DMS53 treated with DMSO at 0.1 percent for 48 hours (cell line): ENCODE measurements at regions not wholly inside any gene's neighbourhood (a gene's known extent, or its start where the extent isn't known, plus 50 kb on each side); places are given as distances from the start of the nearest gene placed in this dataset.

Experiments
- DNase-seq: peaks from one replicate; lab custom pipeline; 2025; ENCODE audit not compliant: unreplicated experiment; lab: John Stamatoyannopoulos, UW

DNA sequence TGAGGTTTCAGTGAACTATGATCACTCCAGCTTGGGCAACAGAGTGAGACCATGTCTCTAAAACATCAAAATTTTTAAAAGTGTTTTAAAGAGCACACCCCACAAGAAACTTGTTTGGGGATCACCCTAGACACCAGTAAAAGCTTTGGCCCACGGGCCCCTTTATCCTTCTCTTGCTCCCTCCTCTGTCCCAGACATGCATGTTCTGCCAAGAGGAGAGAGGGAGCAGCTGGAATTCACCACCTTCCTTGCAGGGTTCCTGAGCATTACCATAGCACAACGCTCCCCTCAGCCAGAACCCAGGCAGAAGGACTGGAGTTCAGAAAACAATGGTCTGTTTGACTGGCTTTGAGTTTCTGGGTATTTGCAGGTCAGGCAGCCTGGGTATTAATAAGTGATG is 214.3 kb upstream of the CDH5 start:
- DNase-seq = no peak

DNA sequence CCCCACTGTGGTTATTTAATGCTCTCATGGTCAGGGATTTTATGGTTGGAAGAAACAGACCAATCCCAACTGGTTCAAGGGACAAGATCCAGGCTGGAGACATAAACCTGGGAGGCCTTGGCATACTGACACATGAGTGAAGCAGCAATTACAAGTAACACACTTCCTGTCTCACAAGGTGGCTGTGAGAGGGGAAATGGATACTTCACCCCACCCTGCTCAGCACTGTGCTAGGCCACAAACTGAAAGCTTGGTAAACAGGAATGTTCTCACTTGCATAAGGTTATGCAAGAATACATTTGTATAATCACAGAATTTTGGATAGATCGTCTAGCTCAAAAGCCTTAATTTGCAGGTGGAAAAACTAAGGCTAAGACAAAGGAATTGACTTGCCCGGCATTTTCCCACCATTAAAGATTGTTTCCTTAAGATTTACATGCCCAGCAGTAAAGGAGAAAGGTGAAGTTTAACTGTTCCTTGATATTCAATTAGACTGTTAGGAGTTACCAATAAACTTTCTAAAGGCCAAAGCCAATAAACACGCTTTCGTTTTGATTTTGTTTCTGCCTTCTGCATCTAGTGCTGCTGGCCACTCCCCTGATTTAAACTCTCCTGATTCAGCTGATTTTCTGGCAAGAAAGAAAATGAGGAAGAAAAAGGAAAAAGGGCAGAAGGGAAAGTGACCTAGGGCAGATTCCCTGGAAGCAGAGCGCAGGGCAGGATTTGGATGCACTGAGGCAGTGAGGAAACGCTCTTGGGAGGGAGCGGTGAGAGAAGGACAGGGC is 215.6 kb upstream of the CDH5 start:
- no peak for DNase-seq

DNA sequence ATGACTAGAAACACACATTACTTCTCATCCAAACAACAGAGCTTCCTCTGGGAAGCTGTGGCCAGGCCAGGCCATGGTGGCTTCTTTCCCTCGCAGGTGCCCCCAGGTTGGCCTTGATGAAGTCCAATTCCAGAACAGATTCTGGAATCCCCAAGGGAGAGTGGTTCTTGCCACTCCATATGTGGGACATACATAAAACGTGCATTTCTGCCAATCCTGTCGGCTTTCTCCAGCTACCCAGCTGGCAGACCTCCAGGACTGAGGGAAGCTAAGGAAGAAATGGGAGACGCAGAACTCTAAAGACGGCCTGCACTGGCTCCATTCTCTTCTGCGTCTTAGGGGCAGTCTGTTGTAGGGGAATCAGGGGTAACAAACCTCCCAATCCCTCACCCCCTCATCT is 219.2 kb upstream of the CDH5 start:
- DNase-seq = no peak

DNA sequence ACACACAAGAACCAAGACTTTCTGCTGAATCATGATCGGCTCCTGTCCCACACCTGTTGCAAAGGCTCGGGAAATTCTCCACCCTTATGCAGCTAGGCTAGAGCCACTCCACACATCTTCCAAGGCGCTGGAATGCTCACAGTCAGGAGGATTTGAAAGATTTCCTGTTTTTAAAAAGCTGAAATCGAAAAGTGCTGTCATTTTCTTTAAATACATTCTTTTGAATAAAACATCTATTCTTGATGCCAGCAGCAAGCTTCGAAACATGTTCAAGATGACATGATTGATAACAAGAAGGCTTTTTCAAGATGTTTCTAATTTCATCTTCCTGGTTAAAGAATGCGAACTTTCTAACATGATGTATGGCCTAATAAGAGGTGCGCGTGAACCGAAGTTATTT is 219.7 kb upstream of the CDH5 start:
- no peak for DNase-seq

DNA sequence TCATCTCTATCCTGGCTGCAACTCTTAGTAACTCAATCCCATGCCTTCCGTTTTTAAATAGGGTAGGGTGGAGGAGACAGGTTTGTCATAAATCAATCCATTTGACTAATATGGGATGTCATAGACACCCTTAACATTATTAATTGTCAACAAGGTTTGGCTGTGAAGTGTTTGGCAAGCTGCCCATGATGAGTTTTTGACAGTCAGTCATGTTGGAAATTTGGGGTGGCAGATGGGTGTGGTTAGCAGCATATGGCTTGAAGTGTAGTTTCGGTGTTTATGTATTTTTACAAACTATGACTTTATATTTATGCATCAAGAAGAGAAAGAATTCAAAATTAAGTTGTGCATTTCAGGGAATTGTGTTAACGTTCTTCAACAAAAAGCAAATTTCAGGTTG is 221.8 kb upstream of the CDH5 start:
- DNase-seq = no peak

DNA sequence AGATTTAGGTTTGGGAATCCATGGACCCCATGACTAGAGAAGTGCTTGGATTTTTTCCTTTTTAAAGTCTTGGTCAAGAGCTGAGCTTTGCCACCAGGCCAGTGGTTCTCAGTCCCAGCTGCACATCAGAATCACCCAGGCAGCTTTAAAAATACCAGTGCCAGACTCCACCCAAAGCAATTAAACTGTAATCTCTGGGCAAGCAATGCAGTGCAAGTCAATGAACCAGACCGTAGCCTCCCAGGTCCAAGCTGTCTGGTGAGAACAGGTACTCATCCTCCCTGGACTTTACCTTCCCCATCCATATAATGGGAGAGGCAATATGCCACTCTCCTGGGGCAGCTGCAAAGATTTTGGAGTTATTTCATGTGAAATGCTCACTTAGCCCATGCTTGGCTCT is 223.1 kb upstream of the CDH5 start:
- DNase-seq = no peak

DNA sequence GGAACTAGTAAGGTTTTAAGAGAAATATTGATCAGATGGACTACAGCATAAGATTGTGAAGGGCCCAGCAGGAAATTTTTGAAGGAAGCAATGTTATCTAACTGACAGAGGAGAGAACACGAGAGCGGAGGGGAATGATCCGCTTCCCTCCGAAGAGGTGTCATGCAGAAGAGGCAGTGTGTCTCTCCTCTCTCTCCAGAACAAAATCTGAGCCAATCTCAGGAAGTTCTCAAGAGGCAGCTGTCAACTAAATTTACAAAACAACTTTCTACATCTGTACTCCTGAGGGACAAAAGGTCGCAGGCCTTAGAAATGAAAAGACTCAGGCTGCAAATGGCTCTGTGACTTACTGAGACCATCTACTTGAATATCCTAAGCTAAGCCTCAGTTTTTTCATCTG is 224.6 kb upstream of the CDH5 start:
- no peak for DNase-seq

DNA sequence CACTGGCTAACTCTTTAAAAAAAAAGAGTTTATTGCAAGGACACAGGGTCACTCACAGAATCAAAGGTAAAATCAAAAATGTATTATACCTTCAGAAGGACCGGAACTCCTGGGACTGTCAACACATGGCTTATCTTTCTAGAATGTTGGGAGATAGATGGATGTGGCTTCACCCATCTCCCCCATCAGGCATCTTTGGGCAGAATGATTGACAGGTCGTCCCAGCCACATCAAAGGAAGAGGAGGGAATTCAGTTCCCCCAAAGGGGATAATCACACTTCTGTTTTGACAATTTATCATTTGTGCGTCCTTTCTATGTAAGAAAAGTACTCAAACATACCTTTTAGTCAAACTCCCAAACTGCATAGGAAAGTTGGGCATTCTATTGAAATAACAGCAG is 228.6 kb upstream of the CDH5 start:
- no peak for DNase-seq

DNA sequence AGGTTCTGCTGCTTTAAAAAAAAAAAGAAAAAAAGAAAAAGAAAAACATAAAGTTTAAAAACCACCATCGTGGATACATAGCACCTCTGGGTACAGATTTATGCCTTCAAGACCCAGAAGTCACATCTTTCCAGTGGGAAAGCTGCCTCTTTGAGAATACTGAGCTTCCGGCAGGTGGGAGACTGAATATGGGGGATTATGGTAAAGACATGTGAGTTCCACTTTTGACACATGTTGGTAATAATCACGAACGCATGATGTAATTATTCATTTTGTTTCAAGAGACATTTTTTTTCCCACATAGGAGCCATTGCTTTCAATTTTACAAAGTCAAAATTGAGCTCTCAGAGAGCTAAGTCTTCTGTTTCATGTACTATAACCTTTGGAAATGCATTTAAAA is 229.7 kb upstream of the CDH5 start:
- no peak for DNase-seq

DNA sequence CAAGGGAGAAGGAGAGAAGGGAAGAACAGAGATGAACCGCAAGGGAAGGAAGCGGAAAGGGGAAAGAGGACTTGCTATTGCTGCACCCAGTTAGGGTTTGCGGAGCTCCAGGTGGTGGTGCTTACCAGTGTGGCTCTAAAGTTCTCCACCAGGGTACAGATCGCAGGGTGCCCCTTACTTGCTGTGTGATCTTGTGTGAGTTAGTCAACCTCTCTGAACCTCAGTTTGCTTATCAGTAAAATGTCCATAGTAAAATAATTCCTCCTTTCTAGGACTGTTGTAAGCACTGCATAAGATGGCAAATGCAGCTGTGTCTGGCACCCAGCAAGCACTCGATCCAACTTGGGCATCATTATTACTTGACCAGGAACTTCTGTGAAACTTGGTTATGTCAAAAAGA is 230.7 kb upstream of the CDH5 start:
- no peak for DNase-seq

DNA sequence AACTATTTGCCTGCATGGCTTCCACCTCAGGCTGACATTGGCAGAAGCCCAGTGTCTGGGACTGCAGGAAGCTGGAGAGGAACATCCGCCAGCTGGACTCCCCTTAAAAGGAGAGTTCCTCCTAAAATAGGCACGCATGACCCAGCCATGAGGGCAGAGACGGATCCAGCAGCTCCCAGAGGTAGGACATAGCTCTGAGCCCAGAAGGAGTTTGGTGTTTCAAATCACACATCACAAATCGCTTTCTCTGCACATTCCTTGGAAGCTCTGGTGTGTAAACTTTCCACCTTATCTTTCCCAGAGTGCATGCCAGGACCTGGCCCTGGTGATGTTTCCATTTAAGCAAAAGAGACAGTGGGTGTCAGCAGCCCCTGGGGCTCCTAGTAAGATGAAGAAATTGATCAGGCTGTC is 231.1 kb upstream of the CDH5 start:
- no peak for DNase-seq

DNA sequence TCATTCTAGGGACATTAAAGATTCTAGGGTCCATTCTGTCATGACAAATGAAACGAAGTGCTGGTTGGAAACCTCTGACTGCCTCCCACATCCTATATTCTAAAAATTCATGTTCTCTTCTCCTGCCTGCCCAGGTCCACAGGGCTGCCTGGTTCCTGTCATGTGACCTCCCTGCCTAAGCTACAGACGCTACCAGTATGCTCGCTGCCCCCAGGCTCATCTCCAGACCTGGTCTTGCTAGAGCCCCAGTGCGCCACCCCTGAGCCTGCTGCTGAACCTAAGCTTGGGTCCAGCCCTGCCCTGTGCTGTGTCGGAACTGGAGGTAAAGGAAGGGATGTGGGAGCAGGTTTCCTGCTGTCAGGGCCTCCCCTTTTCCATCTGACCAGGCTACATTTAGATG is 231.6 kb upstream of the CDH5 start:
- no peak for DNase-seq

DNA sequence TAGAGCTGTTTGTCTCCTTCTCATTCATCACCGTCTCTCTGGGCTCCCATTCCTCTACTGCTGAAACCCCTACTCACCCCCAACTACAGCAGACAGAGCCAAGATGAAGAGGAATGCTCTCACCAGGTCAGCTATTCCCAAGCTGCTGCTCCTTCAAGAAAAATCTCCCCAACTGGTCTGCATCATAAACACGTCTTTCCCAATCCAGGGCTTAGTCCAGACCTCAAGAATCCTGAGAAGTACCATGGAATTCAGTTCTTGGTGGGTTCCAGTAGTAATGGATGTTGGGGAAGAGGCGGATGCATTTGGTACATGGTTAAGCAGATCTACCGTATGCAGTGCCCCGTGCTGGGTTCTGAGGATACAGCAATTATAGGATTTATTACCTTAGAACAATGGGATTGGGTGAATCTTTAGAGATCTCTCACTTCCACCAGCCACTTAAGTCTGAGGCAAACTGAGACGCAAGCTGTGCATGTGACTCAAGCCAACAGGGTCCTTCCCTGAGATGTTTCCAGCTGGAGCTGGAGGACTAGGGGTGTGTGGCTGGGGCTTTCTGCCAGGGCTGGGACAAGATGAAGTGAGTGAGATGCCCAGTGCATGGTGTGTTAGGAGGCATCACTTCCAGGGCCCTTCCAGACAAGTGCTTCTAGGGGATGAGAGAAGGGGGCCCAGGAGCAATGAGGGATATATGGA is 232.7 kb upstream of the CDH5 start:
- no peak for DNase-seq

DNA sequence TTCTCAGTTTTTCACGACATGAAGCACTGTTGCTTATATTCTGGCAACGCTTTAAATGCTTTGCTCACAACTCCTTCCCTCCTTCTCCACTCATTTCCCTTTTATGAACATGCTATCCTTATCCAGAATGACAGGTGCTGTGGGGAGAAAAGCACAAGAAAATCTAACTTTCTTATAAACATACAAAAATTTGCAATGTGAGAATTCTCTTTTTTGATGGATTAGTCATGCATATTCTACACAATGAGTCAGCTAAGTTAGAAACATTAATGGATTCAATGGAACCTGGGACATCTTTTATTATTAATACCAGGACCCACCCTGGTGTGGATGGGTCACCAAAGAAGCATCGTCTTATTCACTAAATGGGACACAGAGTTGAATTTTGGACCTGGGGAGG is 234.6 kb upstream of the CDH5 start:
- DNase-seq = no peak

DNA sequence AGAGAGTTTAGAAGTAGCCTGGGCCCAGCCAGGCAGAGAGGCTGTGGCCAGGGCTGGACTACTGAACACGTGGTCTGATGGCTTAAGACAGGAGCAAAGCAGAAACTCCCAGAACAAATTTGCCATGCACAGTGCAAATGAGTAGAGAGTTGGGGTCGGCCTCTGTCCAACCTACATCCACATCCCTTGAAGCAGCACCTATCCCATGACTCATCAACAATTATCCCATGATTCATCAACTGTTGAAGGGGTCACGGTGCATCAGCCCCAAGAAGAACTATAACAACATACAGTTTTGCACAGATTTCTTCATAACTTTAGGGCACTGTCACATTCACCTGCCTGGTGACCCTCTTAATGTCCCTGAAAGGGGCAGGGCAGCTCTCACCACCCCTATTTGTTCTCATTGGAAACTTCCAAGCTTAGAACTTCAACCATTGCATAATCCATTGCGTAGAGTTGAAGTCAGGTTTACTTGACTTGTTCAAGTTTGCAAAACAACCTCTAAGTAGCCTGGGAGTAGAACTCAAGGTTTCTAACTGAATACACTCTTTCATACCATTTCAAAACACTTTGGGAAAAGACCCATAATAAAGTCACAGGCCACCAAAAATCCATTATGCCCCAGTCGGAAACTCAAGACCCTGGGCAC is 235.2 kb upstream of the CDH5 start:
- no peak for DNase-seq

DNA sequence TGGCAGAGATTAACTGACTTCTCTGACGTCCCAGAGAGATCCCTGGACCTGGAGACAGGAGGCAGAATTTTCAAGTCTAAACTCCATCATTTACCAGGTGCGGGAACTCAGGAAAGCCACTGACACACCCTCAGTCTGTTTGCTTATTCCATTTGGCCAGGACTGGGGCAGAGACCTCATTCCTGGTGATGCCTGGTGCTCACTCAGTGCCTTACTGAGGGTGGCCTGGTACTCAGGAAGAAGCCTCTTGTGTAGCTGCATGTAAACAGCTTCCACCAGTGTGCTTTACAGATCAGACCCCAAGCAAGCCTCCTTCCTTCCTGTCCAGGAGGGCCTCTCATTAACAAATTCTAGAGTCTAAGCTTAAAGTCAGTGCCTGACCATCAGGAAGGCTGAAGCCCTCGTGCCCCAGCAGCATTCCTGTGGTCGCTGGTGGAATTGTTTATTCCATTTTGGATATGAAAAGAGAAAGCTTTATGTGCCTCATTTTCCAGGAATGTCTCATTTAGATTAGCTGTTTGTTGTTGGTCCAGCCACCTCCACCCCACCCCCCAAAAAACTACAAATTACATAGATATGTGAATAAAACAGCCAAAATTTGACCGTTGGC is 236.1 kb upstream of the CDH5 start:
- no peak for DNase-seq

DNA sequence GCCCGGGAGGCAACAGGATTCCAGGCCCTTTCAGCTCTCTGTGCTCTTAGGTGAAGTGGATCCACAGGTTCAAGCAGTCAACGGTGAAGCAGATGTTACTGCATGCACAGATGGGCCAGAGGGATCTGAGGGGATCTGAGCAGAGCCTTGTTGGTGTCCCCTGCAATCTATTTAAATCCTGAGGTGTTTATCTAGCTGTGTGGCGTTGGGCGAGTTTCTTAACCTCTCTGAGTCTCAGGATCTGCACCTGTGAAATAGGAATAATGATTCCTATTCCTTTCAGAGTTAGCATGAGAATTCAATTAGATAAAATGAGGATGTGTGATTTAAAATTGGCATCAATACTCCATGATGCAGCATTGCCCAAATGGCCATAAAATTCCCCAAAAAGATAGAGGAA is 237.3 kb upstream of the CDH5 start:
- DNase-seq = no peak

DNA sequence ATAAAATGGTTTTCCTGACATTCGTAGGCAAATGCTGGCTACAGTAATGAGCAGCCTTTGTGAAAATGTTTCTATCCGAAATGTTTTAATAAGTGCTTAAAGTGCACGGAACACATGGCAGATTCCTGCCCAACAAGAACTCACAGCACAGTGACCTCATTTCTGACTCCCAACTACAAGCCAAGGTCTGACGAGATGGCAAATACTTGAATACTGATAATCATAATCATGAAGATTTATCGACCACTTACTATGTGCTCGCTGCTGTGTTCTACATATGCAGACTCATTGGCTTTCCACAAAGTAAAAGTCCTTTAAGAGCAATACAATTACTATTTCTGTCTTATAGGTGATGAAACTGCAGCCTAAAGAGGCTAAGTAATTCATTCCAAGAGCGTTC is 238.1 kb upstream of the CDH5 start:
- DNase-seq = no peak

DNA sequence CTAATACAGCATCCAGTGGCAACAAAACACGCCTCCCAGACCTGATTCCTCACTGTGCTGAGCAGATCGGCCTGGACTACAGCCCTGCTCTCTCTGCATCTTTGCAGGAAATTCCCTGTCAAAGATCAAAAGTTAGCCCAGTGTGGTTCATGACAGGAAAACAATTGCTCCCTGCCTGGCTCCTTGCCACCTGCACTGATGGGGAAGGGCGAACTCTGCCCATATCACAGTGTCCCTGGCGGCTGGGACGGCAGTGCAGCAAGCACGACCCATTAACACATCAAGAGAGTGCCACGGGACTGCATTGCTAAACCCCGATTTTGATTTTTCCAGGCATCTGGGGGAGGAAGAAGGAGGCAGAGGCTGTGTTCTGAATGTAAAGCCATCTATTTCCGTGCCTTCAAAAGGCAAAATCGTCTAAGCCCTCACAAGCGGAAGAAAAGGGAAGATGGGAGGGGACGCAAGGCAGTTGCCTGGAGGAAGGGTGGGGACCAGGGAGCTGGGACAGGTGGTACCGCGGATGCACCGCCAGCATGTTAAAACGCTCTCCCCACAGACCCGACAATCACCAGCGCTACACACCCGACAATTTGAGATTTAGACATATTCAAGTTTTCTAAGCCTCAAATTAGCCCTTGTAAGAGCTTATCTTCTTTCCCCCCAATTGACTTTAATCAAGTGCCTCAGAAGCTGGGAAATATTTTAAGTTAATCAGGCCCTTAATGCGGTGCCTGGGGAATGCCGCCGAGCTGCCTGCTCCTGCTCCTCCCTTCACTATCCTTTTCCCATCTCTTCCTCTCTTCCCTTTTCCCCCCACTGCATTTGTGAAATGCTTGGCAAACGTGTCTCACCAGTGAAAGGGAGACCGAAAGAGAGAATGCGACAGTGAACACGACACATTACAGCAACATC is 238.8 kb upstream of the CDH5 start:
- no peak for DNase-seq

DNA sequence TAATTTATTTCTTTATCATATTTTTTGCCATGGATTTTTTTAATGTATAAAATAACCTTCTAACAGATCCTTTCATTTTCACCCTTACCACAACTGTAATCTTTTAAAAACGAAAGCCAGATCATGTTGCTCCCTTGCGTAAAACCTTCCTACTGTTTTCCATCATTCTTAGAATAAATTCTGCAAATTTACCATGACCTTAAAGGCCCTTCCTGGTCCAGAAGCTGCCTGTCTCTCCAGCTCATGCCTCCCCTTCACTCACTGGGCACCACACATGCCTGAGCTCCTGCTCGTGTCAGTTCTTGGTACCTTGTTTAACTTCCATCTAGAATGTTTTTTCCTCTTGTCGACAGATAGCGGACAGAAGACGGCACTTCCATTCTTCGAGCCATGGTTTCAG is 245.0 kb upstream of the CDH5 start:
- no peak for DNase-seq

DNA sequence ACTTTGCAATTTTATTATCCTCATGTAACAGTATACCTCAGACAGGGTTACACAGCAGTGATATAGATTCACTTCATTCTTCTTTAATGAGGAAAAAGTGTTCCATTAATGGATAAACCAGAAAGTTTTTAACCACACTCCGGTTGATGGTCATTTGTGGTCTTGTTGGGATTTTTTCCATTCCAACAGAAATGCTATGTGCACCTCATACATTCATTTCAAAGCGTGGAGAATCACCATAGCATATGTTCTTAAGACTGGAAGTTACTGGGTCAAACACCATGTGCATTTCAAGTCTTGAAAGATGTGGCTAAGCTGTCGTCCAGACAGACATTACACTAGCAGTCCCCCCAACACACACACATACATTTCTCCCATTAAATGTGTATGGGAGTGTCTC is 245.8 kb upstream of the CDH5 start:
- no peak for DNase-seq
